Stimulated activated CD8-positive, alpha-beta memory T cell treated with anti-CD3 and anti-CD28 coated beads, Interleukin-4, amount 100 ng/mL, for 48 hours (primary cell): ENCODE measurements at regions not wholly inside any gene's neighbourhood (a gene's known extent, or its start where the extent isn't known, plus 50 kb on each side); places are given as distances from the start of the nearest gene placed in this dataset.
"Not testable (repeated sequence)": the region's sequence is repeated elsewhere in the genome, so short reads cannot be mapped to it uniquely, and the experiment has no call there.

Experiments used
- DNase-seq: peaks from one replicate; pipeline ENCODE4 v3.0.0-alpha.2; 2020

GRCh38 chr16:32120372-32120771, 132.7 kb upstream of the TP53TG3D start:
- not testable (repeated sequence) for DNase-seq

GRCh38 chr16:32120779-32121178, 132.3 kb upstream of the TP53TG3D start:
- not testable (repeated sequence) for DNase-seq

- not testable (repeated sequence) for DNase-seq
Observed at GRCh38 chr16:32121273-32121900, 131.7 kb upstream of the TP53TG3D start.

- not testable (repeated sequence) for DNase-seq
Observed at GRCh38 chr16:32152434-32152833, 100.7 kb upstream of the TP53TG3D start.

- not testable (repeated sequence) for DNase-seq
Observed at GRCh38 chr16:32187918-32188669, 65.0 kb upstream of the TP53TG3D start.

GRCh38 chr16:32202585-32202984, 50.5 kb upstream of the TP53TG3D start:
- not testable (repeated sequence) for DNase-seq
